IMR-90 (cell line): ENCODE measurements at regions not wholly inside any gene's neighbourhood (a gene's known extent, or its start where the extent isn't known, plus 50 kb on each side); places are given as distances from the start of the nearest gene placed in this dataset.

Experiments
- ATAC-seq: fragments of 200-7000 bp; cut with Tn5 transposase; 2 replicates; pipeline ENCODE4 v1.9.1; 2020; ENCODE audit warnings: low read depth, mild to moderate bottlenecking, moderate library complexity
- BruUV-seq: library from RNA; stranded (reverse); fragments of 400-500 nt; replicated peaks from 2 replicates; lab custom pipeline; 2021; lab: Mats Ljungman, UMichigan
- CTCF ChIA-PET: fragments of 300-600 bp; formaldehyde crosslinking; extraction: SDS; loops from one replicate; lab custom pipeline; 2021; ENCODE audit warnings: antibody characterized with exemption; lab: Yijun Ruan, JAX
- POLR2A ChIA-PET: fragments of 300-600 bp; sonication (Branson Sonifier 250); formaldehyde crosslinking; loops from one replicate; lab custom pipeline; 2022; ENCODE audit warnings: antibody characterized with exemption; ENCODE audit not compliant: unreplicated experiment; lab: Charles Lee
- DNase-seq: peaks from one replicate; pipeline ENCODE4 v3.0.0; 2013
- H2AFZ ChIP-seq: replicated peaks from 2 replicates; pipeline ENCODE3; 2013; ENCODE audit warnings: low read length, mild to moderate bottlenecking; ENCODE audit not compliant: poor library complexity
- H2AK5ac ChIP-seq: 2 replicates; pipeline ENCODE4 v1.6.1; 2013; ENCODE audit warnings: low read depth, low read length, inconsistent platforms
- H2AK9ac ChIP-seq: replicated peaks from 2 replicates; pipeline ENCODE3; 2013; ENCODE audit warnings: mild to moderate bottlenecking, low read depth, low read length, moderate library complexity; ENCODE audit not compliant: poor library complexity
- H2BK120ac ChIP-seq: 2 replicates; pipeline ENCODE4 v1.6.1; 2013; ENCODE audit warnings: low read depth, low read length, inconsistent platforms
- H2BK15ac ChIP-seq: 3 replicates; pipeline ENCODE4 v1.6.1; 2013; ENCODE audit warnings: low read depth, low read length, inconsistent platforms
- H2BK20ac ChIP-seq: 2 replicates; pipeline ENCODE4 v1.6.1; 2013; ENCODE audit warnings: low read depth, mild to moderate bottlenecking, inconsistent platforms, low read length, moderate library complexity
- H2BK5ac ChIP-seq: 2 replicates; pipeline ENCODE4 v1.6.1; 2013; ENCODE audit warnings: mild to moderate bottlenecking, low read depth, low read length, inconsistent platforms; ENCODE audit not compliant: poor library complexity, severe bottlenecking
- H3K14ac ChIP-seq: replicated peaks from 2 replicates; pipeline ENCODE4 v1.6.1; 2013; ENCODE audit warnings: low read depth, low read length, inconsistent platforms
- H3K18ac ChIP-seq: 2 replicates; pipeline ENCODE4 v1.6.1; 2013; ENCODE audit warnings: low read depth, low read length, control low read depth
- H3K23ac ChIP-seq: 2 replicates; pipeline ENCODE4 v1.6.1; 2013; ENCODE audit warnings: low read depth, low read length, inconsistent platforms
- H3K27ac ChIP-seq: 2 replicates; pipeline ENCODE4 v1.5.1; 2013; ENCODE audit warnings: mild to moderate bottlenecking, control low read depth, low read length; ENCODE audit not compliant: insufficient read depth
- H3K27me3 ChIP-seq: 2 replicates; pipeline ENCODE4 v1.6.1; 2013; ENCODE audit warnings: low read length; ENCODE audit not compliant: control insufficient read depth, insufficient read depth
- H3K36me3 ChIP-seq: 2 replicates; pipeline ENCODE4 v1.6.1; 2013; ENCODE audit warnings: low read length, mixed read lengths; ENCODE audit not compliant: control insufficient read depth, insufficient read depth
- H3K4ac ChIP-seq: 2 replicates; pipeline ENCODE4 v1.6.1; 2013; ENCODE audit warnings: low read depth, low read length, inconsistent platforms
- H3K4me1 ChIP-seq: 2 replicates; pipeline ENCODE4 v1.6.1; 2013; ENCODE audit warnings: low read length, mixed read lengths; ENCODE audit not compliant: control insufficient read depth, insufficient read depth
- H3K4me2 ChIP-seq: 2 replicates; pipeline ENCODE4 v1.6.1; 2013; ENCODE audit warnings: low read depth, mild to moderate bottlenecking, control low read depth, low read length, moderate library complexity
- H3K4me3 ChIP-seq: 2 replicates; pipeline ENCODE4 v1.5.1; 2013; ENCODE audit warnings: low read depth, mild to moderate bottlenecking, control low read depth, low read length, moderate library complexity; ENCODE audit not compliant: insufficient read depth
- H3K56ac ChIP-seq: 2 replicates; pipeline ENCODE4 v1.6.1; 2013; ENCODE audit warnings: low read length, inconsistent platforms; ENCODE audit not compliant: insufficient read depth; ENCODE audit errors: extremely low read depth
- H3K79me1 ChIP-seq, 2 experiments: 2 replicates each; pipeline ENCODE4 v1.6.1; 2013; ENCODE audit warnings: low read length in 2 of 2, inconsistent platforms in 1 of 2, low read depth in 1 of 2
- H3K9ac ChIP-seq: 2 replicates; pipeline ENCODE4 v1.6.1; 2013; ENCODE audit warnings: low read depth, low read length, control low read depth
- H3K9me1 ChIP-seq: 2 replicates; pipeline ENCODE4 v1.6.1; 2013; ENCODE audit warnings: low read length, inconsistent platforms; ENCODE audit not compliant: insufficient read depth
- H3K9me3 ChIP-seq: 2 replicates; pipeline ENCODE4 v1.6.1; 2013; ENCODE audit warnings: low read length; ENCODE audit not compliant: control insufficient read depth, insufficient read depth
- H4K20me1 ChIP-seq: 2 replicates; pipeline ENCODE4 v1.6.1; 2013; ENCODE audit warnings: low read length, inconsistent platforms; ENCODE audit not compliant: insufficient read depth
- H4K5ac ChIP-seq: 2 replicates; pipeline ENCODE4 v1.6.1; 2013; ENCODE audit warnings: mild to moderate bottlenecking, low read depth, low read length, control low read depth
- H4K8ac ChIP-seq, 2 experiments: 2 replicates each; pipeline ENCODE4 v1.6.1; 2013; ENCODE audit warnings: low read depth in 2 of 2, low read length in 2 of 2, control low read depth in 1 of 2, inconsistent platforms in 1 of 2
- H4K91ac ChIP-seq: 2 replicates; pipeline ENCODE4 v1.6.1; 2013; ENCODE audit warnings: low read depth, low read length, inconsistent platforms; ENCODE audit not compliant: insufficient read depth
- BHLHE40 ChIP-seq: fragments of 150-350 bp; IDR thresholded peaks from 2 replicates; pipeline ENCODE4 v1.6.1; 2016; ENCODE audit warnings: mild to moderate bottlenecking, low read depth, low read length
- CHD1 ChIP-seq: IDR thresholded peaks from 2 replicates; pipeline ENCODE4 v1.6.1; 2012; ENCODE audit warnings: low read depth, low read length, improper control_type of control experiment
- MAFK ChIP-seq: IDR thresholded peaks from 2 replicates; pipeline ENCODE4 v1.6.1; 2012; ENCODE audit warnings: low read depth, low read length, improper control_type of control experiment
- MAZ ChIP-seq: IDR thresholded peaks from 2 replicates; pipeline ENCODE4 v1.6.1; 2012; ENCODE audit warnings: low read depth, mild to moderate bottlenecking, low read length, improper control_type of control experiment, moderate library complexity, borderline replicate concordance
- NFE2L2 ChIP-seq: fragments of 150-350 bp; IDR thresholded peaks from 2 replicates; pipeline ENCODE4 v1.6.1; 2016; ENCODE audit warnings: low read depth, mild to moderate bottlenecking, low read length
- POLR2A ChIP-seq: IDR thresholded peaks from 2 replicates; pipeline ENCODE4 v1.6.1; 2012; ENCODE audit warnings: mild to moderate bottlenecking, low read depth, low read length
- RAD21 ChIP-seq: IDR thresholded peaks from 2 replicates; pipeline ENCODE4 v1.6.1; 2012; ENCODE audit warnings: low read length, improper control_type of control experiment
- RFX5 ChIP-seq: IDR thresholded peaks from 2 replicates; pipeline ENCODE4 v1.8.0; 2012; ENCODE audit warnings: low read depth, mild to moderate bottlenecking, low read length, moderate library complexity
- WGBS, 2 experiments: methylation state at CpG; one replicate each; pipeline versions ENCODE4 v1.1.5 to v1.1.7; 2013; ENCODE audit warnings: missing lambda C conversion rate in 2 of 2; ENCODE audit not compliant: insufficient read length in 1 of 2; ENCODE audit errors: extremely low coverage in 2 of 2; 5-methylcytosine and 5-hydroxymethylcytosine counted together
- dilution Hi-C: fragments of 300-500 bp; cut with HindIII; formaldehyde crosslinking; loops from one replicate; pipeline ENCODE4 v1.14.3; 2018; ENCODE audit warnings: low sequenced_read_pairs; ENCODE audit not compliant: unreplicated experiment
- in situ Hi-C: fragments of 300-500 bp; cut with MboI; formaldehyde crosslinking; loops from 3 replicates; pipeline ENCODE4 v1.14.3; 2019; ENCODE audit warnings: low sequenced_read_pairs, inconsistent platforms, mixed read lengths
- intact Hi-C: fragments of 100-400 bp; cut with micrococcal nuclease; formaldehyde crosslinking; loops from 2 replicates; pipeline ENCODE4 v1.10.0; 2022
- TF ChIP-seq, protein P1 (sequence below): conservative IDR thresholded peaks from 2 replicates; pipeline ENCODE4 v1.5.1; 2012; ENCODE audit warnings: mild to moderate bottlenecking, low read depth, low read length, improper control_type of control experiment

DNA sequence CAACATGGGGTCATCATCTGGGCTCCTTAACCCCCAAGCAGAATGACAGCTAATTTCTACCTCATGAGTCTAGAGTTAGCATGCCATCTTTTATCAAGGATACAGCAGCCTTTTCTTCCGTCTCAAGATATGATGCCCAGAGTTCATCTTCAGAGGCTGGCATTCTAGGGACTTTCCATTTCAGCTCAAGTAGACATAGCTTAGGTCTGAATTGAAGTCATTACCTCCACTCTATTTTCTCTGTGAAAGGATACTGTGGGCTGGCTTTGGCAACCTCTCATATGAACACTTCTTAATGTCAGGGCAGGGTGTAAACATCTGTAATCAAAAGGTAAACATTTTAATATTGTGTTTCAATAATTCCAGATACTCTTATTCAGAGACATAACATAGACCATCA is 535.7 kb downstream of the MAT2B start:
- no peak overlapping the region for H3K56ac ChIP-seq
- H2AFZ ChIP-seq, result no peak overlapping the region
- in situ Hi-C loops, result loop anchor here (10.0 kb wide), 1 partner anchor 434 kb away; no protein-coding TSS in a partner anchor
- H2BK15ac ChIP-seq, result no peak overlapping the region
- no peak overlapping the region for H3K4ac ChIP-seq
- no peak overlapping the region for H2BK5ac ChIP-seq
- H4K8ac ChIP-seq, result no peak overlapping the region
- no CpG with 5 or more reads among the region's 1 CpG for WGBS, 2 experiments
- TF ChIP-seq MAFK (no peak), POLR2A (no peak), MAZ (no peak), RFX5 (no peak), CHD1 (no peak), NFE2L2 (no peak), RAD21 (no peak), BHLHE40 (no peak)
- TF ChIP-seq, protein P1, sequence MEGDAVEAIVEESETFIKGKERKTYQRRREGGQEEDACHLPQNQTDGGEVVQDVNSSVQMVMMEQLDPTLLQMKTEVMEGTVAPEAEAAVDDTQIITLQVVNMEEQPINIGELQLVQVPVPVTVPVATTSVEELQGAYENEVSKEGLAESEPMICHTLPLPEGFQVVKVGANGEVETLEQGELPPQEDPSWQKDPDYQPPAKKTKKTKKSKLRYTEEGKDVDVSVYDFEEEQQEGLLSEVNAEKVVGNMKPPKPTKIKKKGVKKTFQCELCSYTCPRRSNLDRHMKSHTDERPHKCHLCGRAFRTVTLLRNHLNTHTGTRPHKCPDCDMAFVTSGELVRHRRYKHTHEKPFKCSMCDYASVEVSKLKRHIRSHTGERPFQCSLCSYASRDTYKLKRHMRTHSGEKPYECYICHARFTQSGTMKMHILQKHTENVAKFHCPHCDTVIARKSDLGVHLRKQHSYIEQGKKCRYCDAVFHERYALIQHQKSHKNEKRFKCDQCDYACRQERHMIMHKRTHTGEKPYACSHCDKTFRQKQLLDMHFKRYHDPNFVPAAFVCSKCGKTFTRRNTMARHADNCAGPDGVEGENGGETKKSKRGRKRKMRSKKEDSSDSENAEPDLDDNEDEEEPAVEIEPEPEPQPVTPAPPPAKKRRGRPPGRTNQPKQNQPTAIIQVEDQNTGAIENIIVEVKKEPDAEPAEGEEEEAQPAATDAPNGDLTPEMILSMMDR, result no peak
- no peaks in the 10 kb centered on the region for H3K79me1 ChIP-seq
- H3K4me1 ChIP-seq, result no peaks in the 10 kb centered on the region
- no peak overlapping the region for H3K4me2 ChIP-seq
- no peaks in the 10 kb centered on the region for H3K27me3 ChIP-seq
- dilution Hi-C loops, result no loop called here
- H2AK9ac ChIP-seq, result no peak overlapping the region
- ChIA-PET CTCF (no interaction called here), POLR2A (no interaction called here)
- intact Hi-C loops, result no loop called here
- no peak overlapping the region for H3K18ac ChIP-seq
- no peak overlapping the region for H3K23ac ChIP-seq
- no peaks in the 10 kb centered on the region for H3K9me3 ChIP-seq
- H2BK120ac ChIP-seq, result no peak overlapping the region
- no peak for DNase-seq
- no peaks in the 10 kb centered on the region for H4K20me1 ChIP-seq
- H2BK20ac ChIP-seq, result no peak overlapping the region
- no TSS peak for BruUV-seq
- H3K4me3 ChIP-seq, result no peak overlapping the region
- ATAC-seq, result no peak
- H3K14ac ChIP-seq, result no peak overlapping the region
- H4K5ac ChIP-seq, result no peak overlapping the region
- H3K9me1 ChIP-seq, result no peaks in the 10 kb centered on the region
- no peak overlapping the region for H3K9ac ChIP-seq
- H3K36me3 ChIP-seq, result no peaks in the 10 kb centered on the region
- H2AK5ac ChIP-seq, result no peak overlapping the region
- H3K27ac ChIP-seq, result no peak overlapping the region
- no peak overlapping the region for H4K91ac ChIP-seq
